VCaP (cell line): ENCODE measurements at regions not wholly inside any gene's neighbourhood (a gene's known extent, or its start where the extent isn't known, plus 50 kb on each side); places are given as distances from the start of the nearest gene placed in this dataset.
A peak's percentile ranks its signal among the peaks of the same experiment; 100 is the strongest.

Experiments
- H3K27ac ChIP-seq: fragments of 450-650 bp; 2 replicates; pipeline ENCODE4 v1.5.1; 2017
- TF ChIP-seq, protein P1 (sequence below): fragments of 450-650 bp; conservative IDR thresholded peaks from 2 replicates; pipeline ENCODE4 v1.5.1; 2017; ENCODE audit warnings: mild to moderate bottlenecking, moderate library complexity

DNA sequence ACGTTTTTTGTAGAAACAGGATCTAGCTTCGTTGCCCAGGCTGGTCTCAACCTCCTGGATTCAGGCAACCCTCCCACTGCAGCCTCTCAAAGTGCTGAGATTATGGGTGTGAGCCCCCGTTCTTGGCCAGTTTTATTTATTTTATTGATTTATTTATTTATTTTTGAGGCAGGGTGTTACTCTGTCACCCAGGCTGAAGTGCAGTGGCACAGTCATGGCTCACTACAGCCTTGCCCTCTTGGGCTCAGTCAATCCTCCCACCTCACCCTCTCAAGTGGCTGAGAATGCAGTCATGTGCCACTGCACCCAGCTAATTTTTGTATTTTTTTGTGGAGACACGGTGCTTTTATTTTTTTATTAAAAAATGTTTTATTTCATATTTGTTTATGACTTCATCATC lies 79.9 kb upstream of the ATF7IP2 start:
- H3K27ac ChIP-seq, result no peak overlapping the region
- TF ChIP-seq, protein P1, sequence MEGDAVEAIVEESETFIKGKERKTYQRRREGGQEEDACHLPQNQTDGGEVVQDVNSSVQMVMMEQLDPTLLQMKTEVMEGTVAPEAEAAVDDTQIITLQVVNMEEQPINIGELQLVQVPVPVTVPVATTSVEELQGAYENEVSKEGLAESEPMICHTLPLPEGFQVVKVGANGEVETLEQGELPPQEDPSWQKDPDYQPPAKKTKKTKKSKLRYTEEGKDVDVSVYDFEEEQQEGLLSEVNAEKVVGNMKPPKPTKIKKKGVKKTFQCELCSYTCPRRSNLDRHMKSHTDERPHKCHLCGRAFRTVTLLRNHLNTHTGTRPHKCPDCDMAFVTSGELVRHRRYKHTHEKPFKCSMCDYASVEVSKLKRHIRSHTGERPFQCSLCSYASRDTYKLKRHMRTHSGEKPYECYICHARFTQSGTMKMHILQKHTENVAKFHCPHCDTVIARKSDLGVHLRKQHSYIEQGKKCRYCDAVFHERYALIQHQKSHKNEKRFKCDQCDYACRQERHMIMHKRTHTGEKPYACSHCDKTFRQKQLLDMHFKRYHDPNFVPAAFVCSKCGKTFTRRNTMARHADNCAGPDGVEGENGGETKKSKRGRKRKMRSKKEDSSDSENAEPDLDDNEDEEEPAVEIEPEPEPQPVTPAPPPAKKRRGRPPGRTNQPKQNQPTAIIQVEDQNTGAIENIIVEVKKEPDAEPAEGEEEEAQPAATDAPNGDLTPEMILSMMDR, result no peak

DNA sequence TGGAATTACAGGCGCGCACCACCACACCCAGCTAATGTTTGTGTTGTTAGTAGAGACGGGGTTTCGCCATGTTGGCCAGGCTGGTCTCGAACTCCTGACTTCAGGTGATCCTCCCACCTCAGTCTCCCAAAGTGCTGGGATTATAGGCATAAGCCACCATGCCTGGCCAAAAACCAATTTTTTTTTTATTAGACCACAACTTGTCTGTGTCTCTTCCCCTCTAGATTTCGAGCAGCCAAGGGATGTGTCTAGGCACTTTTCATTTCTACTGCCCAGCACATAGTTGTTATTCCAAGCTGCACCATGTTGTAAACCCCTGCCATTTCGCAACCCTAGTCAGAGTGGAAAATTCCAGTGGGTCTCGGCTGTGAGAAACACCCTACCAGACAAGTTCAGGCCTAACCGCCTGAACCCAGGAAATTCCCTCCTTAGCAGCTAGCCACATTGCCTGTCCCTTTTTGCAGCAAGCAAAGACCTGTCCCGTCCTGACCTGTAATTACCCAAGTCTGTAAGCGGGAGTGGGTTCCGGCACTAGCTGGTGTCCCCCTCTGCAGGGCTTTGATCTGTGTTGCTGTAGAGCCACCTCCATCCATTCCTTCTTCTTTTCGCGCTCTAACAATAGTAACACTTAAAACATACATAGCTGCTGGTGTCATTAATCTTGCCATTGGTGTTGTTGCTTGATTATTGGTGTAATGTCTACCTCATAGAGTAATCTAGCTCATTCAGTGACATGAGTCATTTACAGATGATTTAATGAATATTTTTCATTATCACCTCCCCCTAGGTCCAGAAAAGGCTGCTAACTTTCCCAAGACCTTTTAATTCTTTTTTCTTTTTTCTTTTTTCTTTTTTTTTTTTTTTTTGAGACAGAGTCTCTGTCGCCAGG lies 77.3 kb upstream of the ATF7IP2 start:
- H3K27ac ChIP-seq, result no peak overlapping the region
- TF ChIP-seq, protein P1, result no peak

DNA sequence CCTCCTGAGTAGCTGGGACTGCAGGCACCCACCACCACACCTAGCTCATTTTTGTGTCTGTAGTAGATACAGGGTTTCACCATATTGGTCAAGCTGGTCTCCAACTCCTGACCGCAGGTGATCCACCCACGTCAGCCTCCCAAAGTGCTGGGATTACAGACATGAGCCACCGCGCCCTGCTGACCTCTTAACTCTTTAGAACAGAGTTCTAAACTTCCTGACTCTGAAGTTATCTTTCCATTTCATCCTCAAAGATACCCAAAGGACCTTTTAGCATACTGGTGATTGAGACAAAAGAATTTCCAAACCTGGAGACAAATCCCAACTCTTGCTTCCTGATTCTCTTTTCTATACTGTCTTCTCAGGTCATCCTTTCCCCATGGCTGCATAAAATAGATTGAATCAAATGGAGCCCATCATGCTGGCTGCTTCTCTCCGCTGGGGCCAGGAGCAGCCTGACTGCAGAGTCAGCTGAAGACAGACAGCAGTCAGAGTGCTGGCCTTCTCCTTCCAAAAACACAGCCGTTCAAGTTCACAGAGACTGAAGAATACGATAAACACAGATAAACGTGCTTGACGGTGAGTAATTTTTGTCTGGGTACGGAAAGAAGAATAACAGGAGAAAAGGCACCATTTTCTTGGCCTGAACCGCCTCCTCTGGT lies 76.5 kb upstream of the ATF7IP2 start:
- no peak overlapping the region for H3K27ac ChIP-seq
- TF ChIP-seq, protein P1, result no peak

DNA sequence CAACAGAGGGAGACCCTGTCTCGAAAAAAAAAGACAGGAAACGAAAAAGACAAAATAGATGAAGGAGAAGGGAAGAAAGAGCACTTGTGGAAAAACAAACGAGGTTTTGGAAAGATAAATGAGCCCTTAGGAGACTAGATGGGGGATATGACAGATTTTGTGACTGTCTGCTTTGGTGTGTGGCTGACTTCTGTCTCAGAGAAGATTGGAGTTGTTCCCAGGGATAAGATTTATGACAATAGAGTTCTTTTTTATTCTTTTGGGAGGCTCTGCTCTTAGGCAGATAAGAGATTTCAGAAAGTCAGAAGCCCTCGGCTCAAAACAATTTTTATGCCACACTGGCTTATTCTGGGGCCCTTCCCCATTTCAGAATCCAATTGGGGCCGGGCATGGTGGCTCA lies 73.9 kb upstream of the ATF7IP2 start:
- H3K27ac ChIP-seq, result no peak overlapping the region
- TF ChIP-seq, protein P1, result no peak

DNA sequence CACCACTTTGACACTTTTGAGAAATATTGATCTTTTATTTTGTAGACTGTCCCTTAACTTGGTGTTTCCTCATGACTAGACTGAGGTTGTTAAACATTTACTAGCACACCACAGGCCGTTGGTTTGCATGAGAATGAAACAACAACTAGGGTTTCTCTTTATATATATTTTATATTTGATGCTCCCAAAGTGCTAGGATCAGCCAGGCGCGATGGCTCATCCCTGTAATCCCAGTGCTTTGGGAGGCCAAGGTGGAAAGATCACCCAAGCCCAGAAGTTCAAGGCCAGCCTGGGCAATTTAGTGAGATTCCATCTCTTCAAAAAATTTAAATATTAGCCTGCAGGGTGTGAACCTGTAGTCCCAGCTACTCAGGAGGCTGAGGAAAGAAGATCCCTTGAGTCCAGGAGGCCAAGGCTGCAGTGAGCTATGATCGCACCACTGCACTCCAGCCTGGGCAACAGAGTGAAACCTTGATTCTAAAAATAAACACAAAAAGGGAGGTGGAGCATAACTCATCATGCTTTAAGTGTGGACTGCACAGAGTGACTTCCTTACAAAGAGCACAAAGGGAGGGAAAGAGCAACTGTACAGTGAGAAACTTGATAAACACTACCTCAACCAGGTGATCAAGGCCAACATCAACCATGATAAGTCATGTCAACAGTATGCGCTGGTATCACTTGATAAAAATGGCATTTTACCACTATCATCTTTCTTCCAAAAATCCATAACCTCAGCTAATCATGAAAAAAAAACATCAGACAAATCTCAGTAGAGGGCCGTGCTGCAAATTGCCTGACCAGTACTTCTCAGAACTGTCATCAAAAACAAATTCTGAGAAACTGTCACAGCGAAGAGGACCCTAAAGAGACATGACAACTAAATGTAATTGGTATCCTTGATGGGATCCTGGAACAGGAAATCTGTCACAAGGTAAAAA lies 72.8 kb upstream of the ATF7IP2 start:
- TF ChIP-seq, protein P1, result no peak
- H3K27ac ChIP-seq, result no peak overlapping the region

DNA sequence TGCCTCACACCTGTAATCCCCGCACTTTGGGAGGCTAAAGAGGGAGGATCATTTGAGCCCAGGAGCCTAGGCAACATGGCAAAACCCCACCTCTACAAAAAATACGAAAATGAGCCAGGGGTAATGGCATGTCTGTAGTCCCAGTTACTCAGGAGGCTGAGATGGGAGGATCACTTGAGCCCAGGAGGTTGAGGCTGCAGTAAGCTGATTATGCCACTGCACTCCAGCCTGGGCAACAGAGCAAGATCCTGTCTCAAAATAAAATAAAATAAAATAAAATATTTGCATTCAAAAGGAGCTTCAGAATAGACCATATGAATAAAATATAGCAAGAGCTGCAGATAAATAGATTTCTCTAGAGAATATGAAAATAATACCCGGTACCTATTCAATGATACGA lies 71.5 kb upstream of the ATF7IP2 start:
- no peak overlapping the region for H3K27ac ChIP-seq
- TF ChIP-seq, protein P1, result no peak

DNA sequence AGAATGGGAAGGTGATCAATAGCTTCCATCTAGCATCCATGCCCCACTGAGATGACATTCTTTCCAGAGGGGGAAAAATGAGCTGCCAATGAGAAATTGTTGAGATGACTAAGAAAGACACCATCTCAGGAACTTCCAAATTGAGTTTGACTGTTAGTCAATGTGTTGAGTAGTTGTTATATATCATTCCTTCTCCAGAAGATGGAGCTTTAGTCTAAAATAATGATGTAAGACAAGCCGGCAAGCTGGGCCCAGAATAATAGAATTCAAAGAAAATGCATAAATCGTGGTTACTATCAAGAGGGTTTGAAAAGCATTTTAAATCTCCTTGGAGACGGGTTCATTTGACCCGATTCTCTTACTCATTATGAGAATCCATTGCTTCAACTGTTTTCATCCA lies 71.0 kb upstream of the ATF7IP2 start:
- no peak overlapping the region for H3K27ac ChIP-seq
- TF ChIP-seq, protein P1, result 0 out of 2 replicates have a peak, but pooled peaks have one; percentile 8
